CD1c-positive myeloid dendritic cell (primary cell): ENCODE measurements at regions not wholly inside any gene's neighbourhood (a gene's known extent, or its start where the extent isn't known, plus 50 kb on each side); places are given as distances from the start of the nearest gene placed in this dataset.
"Not testable (repeated sequence)": the region's sequence is repeated elsewhere in the genome, so short reads cannot be mapped to it uniquely, and the experiment has no call there.

Experiments used
- DNase-seq: peaks from one replicate; pipeline ENCODE4 v3.0.0-alpha.2; 2016; ENCODE audit errors: extremely low spot score

DNA sequence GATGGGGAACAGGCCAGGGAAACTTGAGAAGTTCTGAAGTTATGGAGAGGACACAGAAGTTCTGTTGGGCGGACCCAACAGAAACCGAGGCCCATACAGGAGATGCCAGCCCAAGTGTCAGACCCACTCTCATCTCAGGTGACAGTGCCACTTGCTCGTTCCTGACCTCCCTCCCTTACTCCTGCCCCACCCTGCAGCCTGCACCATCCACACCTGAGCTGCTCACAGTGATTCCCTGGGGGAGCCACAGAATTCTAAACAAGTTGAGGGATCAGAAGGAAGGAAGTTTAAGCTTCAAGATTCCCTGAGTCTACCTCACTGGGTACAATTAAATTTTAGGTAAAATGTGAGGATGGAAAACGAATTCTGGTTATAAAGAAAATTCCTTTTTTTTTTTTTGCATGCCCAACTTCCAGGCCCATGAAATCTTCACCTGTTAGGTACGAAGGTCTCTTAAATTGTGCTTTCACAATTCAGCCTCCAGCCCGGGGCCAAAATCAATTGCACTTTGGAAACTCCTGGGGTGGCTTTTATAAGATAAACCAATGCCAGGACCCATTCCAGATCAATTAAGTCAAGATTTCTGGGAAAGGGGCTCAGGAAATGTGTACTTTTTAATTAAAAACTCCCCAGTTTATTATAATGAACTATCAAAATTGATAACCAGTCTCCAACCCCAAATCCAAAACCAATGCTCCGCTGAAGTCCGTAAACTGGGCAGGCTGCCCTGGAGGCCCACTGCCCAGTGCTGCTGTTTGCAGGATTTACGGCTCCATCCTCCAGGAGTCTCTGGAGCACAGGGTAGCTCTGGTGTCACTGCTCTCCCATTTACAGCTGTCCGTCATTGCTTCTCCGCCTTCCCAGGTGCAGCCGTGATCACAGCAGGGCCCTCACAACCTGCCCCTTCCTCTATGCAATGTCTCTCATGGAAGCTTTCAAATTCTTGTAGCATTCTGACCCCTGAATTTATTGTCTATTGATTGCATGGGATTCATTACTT lies 643.5 kb downstream of the UQCRFS1 start:
- DNase-seq = no peak

DNA sequence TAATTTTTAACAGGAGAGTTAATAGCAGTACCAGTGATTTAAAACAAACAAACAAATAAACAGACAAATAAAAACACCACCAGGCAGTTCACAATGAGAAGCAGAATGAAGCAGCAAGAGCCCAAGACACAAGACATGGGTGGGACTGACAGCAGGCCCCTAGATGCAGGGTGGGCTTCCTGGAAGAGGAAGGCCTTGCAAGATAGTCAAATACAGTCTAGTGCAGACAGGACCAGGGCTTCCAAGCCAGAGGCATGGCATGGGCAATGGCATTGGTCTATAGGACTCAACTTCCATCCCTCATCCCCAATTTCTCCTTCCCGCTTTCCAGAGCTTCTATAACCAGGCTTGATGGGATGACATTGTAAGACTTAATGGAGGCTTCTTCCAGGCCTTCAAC lies 645.1 kb downstream of the UQCRFS1 start:
- DNase-seq = no peak

DNA sequence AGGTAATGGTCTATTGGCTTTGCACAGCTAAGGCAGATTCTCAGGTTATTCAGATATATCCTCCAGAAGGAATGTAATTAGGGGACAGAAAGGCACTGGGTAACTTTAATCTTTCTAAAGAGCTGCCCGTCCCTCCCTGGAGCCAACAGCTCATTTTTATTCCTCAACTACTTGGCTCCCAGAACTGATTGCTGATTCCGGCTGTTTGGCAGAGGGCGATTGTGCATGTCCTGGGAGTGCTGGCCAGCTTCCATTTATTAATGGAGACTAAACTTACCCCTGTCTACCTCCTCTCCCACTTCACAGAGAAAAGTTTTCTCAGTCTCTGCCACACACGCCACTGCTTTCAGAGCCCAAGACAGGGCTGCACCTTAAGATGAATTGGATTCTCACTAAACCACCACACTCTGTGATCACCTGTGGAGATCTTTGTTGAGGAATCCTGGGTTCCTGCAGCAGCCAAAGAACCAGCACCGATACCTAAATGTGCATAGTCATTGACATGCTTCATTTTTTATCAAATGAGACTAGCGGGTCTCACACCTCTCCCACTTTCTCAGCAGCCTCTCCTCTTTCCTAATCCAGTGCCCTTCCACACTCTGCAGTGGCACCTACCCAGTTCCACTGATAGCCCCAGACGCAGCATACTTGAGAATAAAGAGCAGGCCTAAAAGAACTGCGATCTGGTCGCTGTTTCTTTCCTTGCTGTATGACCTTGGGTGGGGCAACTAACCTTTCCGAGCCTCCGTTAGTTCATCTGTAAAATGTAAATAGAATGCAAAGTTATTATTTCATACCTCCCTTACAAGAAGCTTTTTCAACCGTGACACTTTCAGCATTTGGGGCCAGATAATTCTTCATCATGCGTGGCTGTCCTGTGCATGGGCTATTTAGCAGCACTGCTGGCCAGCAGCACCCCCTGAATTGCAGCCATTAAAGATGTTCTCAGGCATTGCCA lies 648.7 kb downstream of the UQCRFS1 start:
- DNase-seq = no peak

DNA sequence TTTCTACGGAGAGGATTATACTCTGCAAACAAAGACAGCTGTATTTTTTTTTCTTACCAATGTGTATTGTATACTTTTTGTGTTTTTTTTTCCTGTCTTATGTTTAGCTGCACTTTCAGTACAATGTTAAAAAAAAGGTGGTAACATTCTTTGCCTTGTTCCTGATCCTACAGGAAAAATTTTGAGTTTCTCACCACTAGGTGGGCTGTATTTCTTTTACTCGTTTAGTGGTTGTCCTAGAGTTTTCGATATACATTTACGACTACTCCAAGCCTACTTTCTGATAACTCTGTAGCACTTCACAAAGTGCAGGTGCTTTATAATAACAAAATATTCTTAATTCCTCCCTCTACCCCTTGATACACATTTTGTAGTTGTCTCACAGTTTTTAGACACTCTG lies 652.2 kb downstream of the UQCRFS1 start:
- no peak for DNase-seq

DNA sequence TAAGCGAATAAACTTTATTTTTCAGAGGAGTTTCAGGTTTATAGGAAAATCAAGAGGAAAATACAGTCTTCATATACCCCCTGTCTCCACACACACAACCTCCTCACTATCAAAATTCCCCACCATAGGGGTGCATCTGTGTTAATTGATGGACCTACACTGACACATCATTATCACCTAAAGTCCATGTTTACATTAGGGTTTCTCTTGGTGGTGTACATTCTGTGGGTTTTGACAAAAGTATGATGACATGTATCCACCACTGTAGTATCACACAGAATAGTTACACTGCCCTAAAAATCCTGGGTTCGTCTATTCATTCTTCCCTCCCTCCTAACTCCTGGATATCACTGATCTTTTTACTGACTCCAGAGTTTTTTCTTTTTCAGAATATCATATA lies 654.2 kb downstream of the UQCRFS1 start:
- DNase-seq = no peak

DNA sequence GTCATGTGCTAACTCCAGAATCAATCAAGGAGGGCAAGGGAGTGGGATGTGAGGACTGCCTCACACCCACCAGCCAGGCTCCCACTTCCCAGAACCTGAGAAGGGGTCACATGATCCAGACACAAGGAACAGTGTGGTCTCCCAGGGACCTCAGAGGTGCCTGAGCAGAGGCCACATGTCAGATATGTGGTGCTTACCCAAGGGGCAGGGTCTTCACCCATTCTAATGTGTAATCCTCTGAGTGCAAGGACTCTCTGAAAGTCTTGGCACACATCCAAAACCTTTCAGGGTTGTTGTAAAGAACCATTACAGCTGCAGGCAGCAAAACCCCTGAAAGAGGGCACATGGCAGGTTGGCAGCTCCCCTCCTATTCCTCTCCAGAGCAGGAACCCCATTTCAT lies 656.6 kb downstream of the UQCRFS1 start:
- no peak for DNase-seq

DNA sequence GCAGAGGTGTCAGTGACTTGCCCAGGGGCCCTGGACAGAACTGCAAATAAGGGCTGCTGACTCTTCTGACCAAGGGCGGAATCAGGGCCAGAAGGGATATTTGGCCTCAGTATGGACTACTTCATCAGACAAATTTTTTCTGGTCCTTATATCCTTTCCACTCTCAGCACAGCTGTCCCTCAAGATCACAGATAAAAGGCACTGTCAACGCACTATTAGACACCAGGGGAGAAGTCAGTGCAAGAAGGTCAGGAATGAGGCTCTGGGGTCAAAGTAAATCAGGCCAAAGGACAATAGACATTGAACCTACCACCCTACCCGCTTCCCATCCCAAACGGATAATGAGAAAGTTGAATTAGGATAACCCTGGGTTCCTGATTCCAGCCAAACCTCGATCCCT lies 657.6 kb downstream of the UQCRFS1 start:
- DNase-seq = no peak

DNA sequence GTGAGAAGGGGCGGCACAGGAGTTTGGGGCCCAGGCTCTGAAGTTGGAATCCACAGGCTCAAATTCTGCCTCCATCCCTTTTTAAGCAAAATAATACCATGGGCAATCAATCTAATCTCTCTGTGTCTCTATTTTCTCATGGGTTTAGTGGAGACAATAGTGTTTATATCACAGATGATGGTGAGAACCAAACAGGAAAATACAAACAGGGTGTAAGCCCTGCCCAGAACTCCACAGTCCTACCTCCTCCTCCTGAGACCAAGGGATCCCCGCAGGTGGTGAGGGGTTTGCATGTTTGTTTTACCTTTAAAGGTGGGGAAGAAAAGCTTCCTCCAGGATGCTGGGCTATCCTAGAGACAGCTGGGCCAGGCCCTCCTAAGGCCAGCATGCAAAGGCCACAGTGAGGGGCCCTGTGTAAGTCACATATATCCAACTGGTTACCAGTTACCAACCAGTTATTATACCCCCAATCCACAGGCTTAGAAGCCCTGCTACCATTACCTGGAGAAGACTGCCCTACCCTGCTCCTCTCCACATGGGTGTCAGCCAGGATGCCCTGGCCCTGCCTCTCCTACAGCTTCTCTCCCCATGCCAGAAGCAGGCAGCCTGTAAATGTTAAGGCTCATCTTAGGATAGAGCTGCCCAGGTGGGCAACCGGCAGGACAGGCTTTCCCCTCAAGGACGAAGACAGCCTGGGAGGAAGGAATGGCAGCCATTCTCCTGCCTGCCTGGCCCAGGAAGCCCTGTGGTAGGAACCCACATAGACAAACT lies 658.4 kb downstream of the UQCRFS1 start:
- DNase-seq = no peak

DNA sequence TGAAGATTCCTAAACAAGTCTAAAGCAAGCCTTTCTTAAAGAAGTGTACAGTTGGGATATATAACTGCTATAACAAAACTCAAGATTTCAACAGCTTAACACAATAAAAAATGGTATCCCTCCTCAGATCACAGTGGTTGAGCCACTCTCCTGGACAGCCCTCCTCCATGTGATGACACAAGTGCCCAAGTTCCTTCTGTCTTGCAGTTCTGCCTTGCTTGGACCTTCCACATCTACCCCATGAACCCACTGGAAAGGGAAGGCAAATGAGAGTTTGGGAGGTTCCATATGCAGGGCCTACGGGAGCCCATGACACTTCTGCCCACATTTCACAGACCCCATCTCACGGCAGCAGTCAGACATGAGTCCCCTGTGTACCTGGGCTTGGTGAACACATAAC lies 659.2 kb downstream of the UQCRFS1 start:
- no peak for DNase-seq

DNA sequence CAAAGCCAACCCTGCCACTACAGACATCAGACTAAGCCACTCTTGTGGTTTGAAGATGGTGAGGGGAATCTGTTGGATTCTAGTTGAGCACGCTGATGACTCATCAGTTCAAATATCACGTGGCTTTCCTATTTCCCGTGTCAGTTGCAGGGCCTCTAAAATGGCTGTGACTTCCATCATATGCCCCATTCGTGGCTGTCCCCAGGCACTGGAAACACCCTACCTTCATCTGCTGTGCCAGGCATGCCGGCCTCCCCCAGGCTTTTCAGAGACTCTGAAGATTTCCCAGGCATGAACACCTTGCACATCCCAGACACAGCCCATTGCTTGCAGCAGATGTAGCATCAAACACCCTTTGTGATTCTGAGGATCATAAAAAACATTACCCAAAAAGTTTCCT lies 659.9 kb downstream of the UQCRFS1 start:
- no peak for DNase-seq

DNA sequence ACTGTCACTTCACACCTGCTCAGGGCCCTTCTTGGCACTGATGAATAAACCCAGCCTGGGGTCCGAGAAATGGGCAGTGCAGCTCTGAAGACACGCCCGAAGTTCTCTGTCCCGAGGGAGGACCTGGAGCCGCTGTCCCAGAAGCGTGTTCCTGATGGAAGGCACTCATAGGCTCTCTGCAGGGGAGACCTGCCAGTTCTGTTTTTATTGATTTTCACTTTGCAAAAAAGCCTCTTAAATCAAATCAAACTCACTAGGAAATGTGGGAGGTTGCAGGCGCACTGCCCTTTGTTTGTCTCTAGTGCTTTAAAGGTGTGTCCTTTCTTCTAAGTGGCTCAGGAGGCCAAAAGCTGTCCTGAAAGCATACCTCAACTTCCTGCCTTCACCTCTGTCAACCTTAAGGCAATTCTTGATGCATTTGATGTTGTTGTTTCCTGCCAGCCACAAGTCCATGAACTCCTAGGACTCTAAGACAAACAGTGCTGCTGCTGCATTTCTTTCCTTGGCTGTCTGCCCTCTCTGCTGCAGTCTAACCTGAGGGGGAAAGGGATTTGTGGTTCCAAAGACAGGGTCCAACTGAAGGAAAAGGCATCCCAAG lies 663.2 kb downstream of the UQCRFS1 start:
- no peak for DNase-seq

DNA sequence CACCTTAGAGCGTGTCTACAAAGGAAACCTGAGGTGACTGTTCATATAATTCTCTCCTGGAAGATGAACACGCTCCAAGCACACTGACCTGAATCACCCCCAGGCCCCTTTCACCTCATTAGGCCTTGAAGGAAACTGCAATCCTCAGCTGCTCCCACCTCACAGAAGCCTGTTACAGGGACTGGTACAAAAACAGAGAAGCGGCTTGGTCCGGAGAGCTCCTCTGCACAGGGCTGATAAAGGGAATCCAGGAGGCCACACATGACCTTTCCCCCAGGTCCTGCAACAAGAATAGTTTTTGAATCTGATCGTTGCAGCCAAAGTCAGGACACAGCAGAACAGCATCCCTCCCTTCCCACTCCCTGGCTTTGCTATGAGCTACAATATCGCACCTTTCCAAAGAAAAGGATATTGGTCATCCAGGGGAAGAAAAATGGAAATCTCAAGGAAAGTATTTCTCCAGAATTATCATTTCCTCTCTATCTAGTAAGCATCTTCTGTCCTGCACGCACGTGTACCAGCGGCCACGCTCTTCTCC lies 666.7 kb downstream of the UQCRFS1 start:
- DNase-seq = no peak

DNA sequence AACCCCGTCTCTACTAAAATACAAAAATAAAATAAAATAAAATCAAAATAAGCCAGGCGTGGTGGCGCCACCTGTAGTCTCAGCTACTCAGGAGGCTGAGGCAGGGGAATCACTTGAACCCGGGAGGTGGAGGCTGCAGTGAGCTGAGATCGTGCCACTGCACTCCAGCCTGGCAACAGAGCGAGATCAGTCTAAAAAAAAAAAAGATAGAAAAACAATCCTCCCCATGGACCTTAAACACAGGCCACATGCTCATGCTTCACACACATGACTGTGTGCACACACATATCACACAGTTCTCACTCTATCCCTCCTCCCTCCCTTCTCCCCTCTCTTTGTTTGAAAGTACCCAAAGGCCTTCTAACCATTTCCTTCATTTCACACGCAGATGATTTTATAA lies 667.6 kb downstream of the UQCRFS1 start:
- DNase-seq = not testable (repeated sequence)

DNA sequence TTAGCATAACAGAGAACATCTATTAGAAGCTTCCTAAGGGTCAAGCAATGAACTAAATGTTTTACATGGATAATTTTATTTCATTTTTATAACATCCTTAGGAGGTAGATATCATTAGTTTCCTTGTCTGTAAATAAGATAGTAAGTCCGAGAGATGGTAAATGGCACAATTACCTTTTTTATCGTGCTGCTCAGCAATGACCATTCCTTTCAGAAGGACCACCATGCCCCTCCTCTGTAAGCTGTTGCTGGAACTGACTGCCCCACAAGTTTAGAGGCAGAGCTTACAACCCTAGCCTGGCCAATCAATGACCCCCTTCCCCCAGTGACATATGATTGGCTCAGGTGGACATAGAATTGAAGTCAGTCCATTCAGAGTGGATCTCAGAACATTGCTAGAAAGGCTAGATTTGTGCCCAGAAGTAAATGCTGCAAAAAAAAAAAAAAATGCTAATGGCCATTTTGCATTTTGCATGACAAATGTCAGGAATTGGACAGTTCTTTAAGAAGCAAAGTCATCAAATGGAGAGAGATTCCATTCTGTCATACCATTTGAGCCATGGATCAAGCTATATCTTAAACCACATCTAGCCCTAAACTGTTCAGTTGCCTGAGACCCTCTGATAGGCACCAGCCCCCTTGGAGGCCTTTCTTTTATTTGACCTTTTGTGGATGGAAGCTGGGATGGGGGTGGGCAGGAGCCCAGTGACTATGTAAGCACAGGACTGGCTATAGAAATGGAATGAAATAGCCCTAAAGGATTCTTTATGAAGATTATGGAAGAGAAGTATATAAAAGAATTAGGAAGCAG lies 668.3 kb downstream of the UQCRFS1 start:
- DNase-seq = no peak

DNA sequence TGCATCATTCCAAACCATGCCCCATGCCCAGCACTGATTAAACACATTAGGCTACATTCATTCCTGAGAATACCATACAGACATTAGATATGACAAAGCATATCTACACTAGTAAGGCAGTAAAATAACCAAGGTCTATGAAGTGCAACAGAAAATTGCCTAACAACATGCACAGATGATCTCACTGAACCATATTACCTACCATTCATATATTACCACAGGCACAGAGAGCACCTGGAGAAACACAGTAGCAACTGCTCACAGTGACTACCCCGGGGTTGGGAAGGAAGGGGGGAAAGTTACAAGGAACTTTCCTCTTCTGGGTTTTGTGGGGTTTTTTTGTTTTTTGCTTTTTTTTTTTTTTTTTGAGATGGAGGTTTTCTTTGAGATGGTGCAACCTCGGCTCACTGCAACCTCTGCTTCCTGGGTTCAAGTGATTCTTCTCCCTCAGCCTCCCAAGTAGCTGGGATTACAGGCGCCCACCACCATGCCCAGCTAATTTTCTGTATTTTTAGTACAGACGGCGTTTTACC lies 669.6 kb downstream of the UQCRFS1 start:
- DNase-seq = no peak

DNA sequence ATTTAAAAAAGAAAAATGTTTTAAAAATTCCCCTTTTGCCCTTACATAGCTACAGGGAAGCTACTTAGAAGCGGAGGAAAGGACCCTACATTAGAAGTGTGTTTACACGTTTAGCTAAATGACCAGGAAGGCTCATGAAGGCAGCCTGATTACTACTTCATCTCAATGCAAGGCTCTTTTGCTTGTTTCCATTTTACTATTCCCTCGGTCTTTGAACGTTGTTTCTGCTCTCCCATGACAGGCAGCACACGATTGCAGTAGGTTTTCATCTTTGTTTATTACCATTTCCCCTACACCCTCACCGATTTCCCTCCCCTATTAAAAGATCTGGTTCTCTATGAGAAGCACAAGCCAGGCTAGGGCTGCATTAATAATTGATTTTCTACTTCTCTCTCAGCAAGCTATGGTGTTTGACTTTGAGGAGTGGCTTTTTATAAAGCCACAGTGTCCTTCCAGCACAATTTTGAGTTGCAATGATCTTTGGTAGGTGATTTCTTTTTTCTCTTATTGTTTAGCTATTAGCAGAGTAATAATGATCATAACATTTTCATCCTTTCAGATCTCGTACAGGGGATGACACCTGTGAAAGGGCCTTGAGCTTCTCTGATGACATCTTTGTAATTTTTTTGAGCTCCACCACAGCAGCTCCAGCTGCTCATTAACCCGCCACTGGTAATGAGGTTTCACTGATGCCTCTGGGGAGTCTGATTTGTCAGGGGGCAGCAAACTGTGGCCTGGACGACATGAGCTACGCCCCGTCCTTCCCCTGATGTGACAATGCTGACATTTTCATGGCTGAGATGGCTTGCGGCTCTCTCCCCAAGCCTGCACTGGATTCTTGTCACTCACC lies 670.3 kb downstream of the UQCRFS1 start:
- no peak for DNase-seq

DNA sequence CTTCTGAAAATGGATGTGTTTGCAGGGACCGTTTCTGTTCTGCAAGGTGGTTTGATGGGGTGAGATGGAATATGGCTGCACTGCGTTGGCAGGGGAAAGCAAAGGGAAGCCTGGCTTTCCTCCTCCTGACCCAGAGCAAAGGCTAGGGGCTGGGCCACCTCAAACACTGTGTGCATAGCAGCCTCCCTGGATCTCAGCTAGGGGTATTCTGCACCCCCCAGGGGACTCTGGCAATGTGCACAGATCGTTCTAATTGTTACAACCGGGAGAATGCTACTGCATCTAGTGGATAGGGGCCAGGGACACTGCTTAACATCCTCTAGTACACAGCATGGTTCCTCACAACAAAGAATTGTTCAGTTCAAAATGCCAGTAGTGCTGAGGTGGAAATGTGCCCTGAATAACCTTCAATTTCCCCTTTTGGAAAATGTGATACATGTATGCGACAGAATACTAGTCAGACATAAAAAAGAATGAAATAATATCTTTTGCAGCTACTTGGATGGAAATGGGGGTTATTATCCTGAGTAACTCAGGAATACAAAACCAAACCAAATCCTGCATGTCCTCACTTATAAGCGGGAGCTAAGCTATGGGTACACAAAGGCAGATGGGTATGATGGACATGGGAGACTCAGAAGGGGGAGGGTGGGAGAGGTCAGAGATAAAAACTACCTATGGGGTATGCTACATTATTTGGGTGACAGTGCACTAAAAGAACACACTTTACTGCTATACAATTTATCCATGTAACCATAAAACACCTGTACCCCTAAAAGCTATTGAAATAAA lies 671.2 kb downstream of the UQCRFS1 start:
- DNase-seq = no peak

DNA sequence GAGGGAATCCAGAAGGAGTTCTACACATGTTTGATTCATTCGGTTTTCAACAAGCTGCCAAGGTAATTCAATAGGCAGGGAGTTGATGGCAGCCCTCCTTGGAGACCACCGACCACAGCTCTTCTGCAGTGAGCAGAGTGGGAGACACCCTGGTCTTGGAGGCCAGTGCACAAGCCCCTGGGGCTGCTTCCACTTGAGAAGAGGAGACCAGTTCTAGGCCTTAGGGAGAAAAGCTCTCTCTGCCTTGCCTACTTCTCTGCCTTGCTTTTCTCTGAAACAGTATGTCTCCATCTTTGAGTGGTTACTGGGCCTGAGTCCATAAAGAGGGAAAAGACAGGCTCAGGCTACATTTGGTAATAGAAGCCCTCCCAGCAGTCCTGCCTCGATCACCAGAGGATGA lies 671.9 kb downstream of the UQCRFS1 start:
- no peak for DNase-seq
